Activated CD8-positive, alpha-beta T cell treated with anti-CD3 and anti-CD28 coated beads for 36 hours (primary cell): ENCODE measurements at regions not wholly inside any gene's neighbourhood (a gene's known extent, or its start where the extent isn't known, plus 50 kb on each side); places are given as distances from the start of the nearest gene placed in this dataset.

Source experiments
- ATAC-seq: fragments of 200-7000 bp; cut with Tn5 transposase; one replicate; pipeline ENCODE4 v1.10.0; 2021; ENCODE audit warnings: mild to moderate bottlenecking, moderate library complexity
- CTCF ChIA-PET: fragments of 350-600 bp; sonication (Branson Sonifier 250); formaldehyde crosslinking; loops from one replicate; lab custom pipeline; 2021; ENCODE audit warnings: antibody characterized with exemption; lab: Charles Lee
- POLR2A ChIA-PET: fragments of 350-600 bp; sonication (Branson Sonifier 250); formaldehyde crosslinking; loops from one replicate; lab custom pipeline; 2021; ENCODE audit warnings: antibody characterized with exemption; lab: Charles Lee
- DNase-seq: peaks from one replicate; pipeline ENCODE4 v3.0.0-alpha.2; 2020
- H3K27ac Mint-ChIP-seq: one replicate; pipeline ENCODE4 v1.8.0; 2021; ENCODE audit warnings: mild to moderate bottlenecking, mixed read lengths
- H3K27me3 Mint-ChIP-seq: one replicate; pipeline ENCODE4 v1.8.0; 2021; ENCODE audit warnings: mixed read lengths
- H3K36me3 Mint-ChIP-seq: one replicate; pipeline ENCODE4 v1.8.0; 2021; ENCODE audit warnings: low read depth, mixed read lengths
- H3K4me1 Mint-ChIP-seq: one replicate; pipeline ENCODE4 v1.8.0; 2021; ENCODE audit warnings: low read depth, mixed read lengths
- H3K4me3 Mint-ChIP-seq: one replicate; pipeline ENCODE4 v1.8.0; 2021; ENCODE audit warnings: mild to moderate bottlenecking, moderate library complexity, mixed read lengths
- H3K9me3 Mint-ChIP-seq: one replicate; pipeline ENCODE4 v1.8.0; 2021; ENCODE audit warnings: mixed read lengths
- CTCF ChIP-seq: fragments of 200-600 bp; IDR thresholded peaks from one replicate; pipeline ENCODE4 v1.8.0; 2022; ENCODE audit warnings: antibody characterized with exemption, mild to moderate bottlenecking
- intact Hi-C: fragments of 100-400 bp; cut with micrococcal nuclease; formaldehyde crosslinking; loops from one replicate; pipeline ENCODE4 v1.10.0; 2022

- intact Hi-C loops, result no loop called here
- DNase-seq, result no peak
- TF ChIP-seq CTCF, result no peak
- ChIA-PET POLR2A (no interaction called here), CTCF (interaction anchor here (1.4 kb wide), 1 partner anchor 18 kb away, joined by 3 read pairs; no protein-coding TSS in a partner anchor)
- Mint-ChIP-seq H3K4me3 (no peak overlapping the region), H3K9me3 (no peaks in the 10 kb centered on the region), H3K36me3 (no peaks in the 10 kb centered on the region), H3K4me1 (no peaks in the 10 kb centered on the region), H3K27me3 (peaks cover under 1% of the 10 kb centered on the region), H3K27ac (no peak overlapping the region)
- no peak for ATAC-seq
Observed at GRCh38 chr18:73615506-73615905, 532.1 kb downstream of the FBXO15 start.

DNA sequence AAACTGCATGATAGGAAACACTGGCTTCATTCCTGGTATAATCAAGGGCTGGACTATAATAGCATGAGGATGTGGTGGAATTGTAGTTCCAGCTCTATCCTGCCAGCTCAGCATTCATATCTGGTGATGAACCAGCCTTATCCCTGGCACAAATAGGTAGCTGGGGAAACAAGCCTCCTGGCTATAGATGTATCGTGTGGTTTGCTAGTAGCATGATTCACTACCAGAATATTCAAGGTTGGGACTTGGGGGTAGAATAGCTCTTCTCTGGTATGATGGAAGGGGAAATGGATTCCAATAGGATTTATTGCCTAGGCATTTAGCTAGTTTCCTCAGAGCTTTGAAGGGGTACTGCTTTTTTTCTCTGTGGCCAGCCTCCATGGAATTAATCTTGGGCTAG, 532.8 kb downstream of the FBXO15 start:
- DNase-seq, result no peak

DNA sequence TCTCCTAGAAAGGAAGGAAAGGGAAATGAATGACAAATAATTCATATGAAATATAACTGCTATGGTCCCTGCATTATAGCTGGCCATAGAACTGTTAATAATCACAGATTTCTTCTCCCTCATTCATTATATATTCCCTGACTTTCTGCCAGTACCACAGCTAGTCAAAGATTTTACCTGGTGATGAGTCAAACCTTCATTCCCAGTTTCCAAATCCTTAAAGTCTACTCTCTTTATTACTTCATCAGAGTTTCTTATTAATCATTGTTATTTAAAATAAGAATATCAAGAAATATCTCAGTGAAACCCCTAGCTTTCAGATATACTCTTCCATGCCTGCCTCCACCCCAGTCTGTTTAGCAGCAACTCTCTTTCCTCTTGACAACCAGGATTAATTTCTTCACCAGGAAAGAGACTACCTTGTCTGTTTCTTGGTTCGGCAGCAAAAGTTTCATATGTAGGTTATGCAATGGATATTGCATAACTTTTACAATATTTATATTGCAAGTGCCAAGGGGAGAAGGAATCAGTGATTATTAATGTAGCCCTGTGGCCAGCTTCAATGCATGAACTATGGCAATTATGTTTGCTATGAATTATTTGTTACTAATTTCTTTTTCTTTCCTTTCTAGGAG, 533.8 kb downstream of the FBXO15 start:
- H3K27me3 Mint-ChIP-seq, result no peaks in the 10 kb centered on the region
- H3K9me3 Mint-ChIP-seq, result no peaks in the 10 kb centered on the region
- intact Hi-C loops, result no loop called here
- DNase-seq (no peak), ATAC-seq (no peak)
- TF ChIP-seq CTCF, result no peak
- no peaks in the 10 kb centered on the region for H3K4me1 Mint-ChIP-seq
- CTCF ChIA-PET, result interaction anchor here (1.4 kb wide), 1 partner anchor 16 kb away, joined by 3 read pairs; no protein-coding TSS in a partner anchor
- no peak overlapping the region for H3K27ac Mint-ChIP-seq
- no peak overlapping the region for H3K4me3 Mint-ChIP-seq
- H3K36me3 Mint-ChIP-seq, result no peaks in the 10 kb centered on the region
- POLR2A ChIA-PET, result no interaction called here

More for the DNA sequence above, 532.8 kb downstream of the FBXO15 start:
- Mint-ChIP-seq H3K4me1 (no peaks in the 10 kb centered on the region), H3K9me3 (no peaks in the 10 kb centered on the region), H3K4me3 (no peak overlapping the region), H3K36me3 (no peaks in the 10 kb centered on the region), H3K27ac (no peak overlapping the region), H3K27me3 (no peaks in the 10 kb centered on the region)
- TF ChIP-seq CTCF, result no peak
- ChIA-PET POLR2A (no interaction called here), CTCF (interaction anchor here (1.4 kb wide), 1 partner anchor 17 kb away, joined by 3 read pairs; no protein-coding TSS in a partner anchor)
- no peak for ATAC-seq
- intact Hi-C loops, result no loop called here

DNA sequence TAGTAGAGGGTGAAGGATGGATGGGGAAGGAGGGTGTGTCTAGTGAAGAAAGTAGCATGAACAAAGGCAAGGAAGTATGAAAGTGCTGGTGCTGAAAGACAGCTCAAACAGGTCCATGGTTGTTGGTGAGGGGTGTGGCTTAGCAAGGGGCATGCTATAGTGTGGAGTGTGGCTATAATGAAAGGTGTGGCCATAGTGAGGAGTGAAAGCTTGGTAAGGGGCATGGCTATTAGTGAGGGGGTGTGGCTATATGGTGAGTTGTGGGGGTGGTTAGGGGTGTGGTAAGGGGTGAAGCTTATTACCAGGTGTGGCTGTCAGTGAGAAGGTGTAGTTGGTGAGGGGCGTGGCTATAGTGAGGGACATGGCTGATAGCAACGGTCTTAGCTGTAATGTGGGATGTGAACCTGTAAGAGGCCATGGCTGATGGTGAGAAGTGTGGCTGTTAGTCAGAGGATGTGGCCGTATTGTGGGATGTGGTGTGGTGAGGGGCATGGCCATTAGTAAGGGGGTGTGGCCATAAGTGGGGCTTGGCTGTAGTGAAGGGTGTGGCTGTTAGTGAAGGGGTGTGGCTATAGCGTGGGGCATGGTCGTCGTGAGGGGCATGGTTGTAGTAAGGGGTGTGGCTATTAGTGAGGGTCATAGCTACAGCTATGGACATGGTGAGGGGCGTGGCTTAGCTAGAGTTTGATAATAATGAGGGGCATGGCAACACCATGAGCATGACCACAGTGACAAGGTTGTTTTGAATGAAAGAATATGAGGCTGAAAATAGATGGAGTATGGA, 549.6 kb downstream of the FBXO15 start:
- intact Hi-C loops, result no loop called here
- Mint-ChIP-seq H3K36me3 (no peaks in the 10 kb centered on the region), H3K27ac (no peak overlapping the region), H3K27me3 (no peaks in the 10 kb centered on the region), H3K9me3 (peaks cover 3% of the 10 kb centered on the region), H3K4me3 (no peak overlapping the region), H3K4me1 (no peaks in the 10 kb centered on the region)
- ChIA-PET POLR2A (no interaction called here), CTCF (interaction anchor here (1.4 kb wide), 1 partner anchor 17 kb away, joined by 3 read pairs; no protein-coding TSS in a partner anchor)
- peak; percentile 2 for DNase-seq
- ATAC-seq, result no peak
- no peak for TF ChIP-seq CTCF

GRCh38 chr18:73594749-73595148, 552.9 kb downstream of the FBXO15 start:
- ATAC-seq (no peak), DNase-seq (no peak)
- Mint-ChIP-seq H3K27ac (no peak overlapping the region), H3K36me3 (no peaks in the 10 kb centered on the region), H3K27me3 (no peaks in the 10 kb centered on the region), H3K9me3 (peaks cover 5% of the 10 kb centered on the region), H3K4me1 (no peaks in the 10 kb centered on the region), H3K4me3 (no peak overlapping the region)
- intact Hi-C loops, result no loop called here
- CTCF ChIA-PET, result no interaction called here
- no peak for TF ChIP-seq CTCF
- POLR2A ChIA-PET, result no interaction called here
